ENCODE measurements at regions not wholly inside any gene's neighbourhood (a gene's known extent, or its start where the extent isn't known, plus 50 kb on each side); places are given as distances from the start of the nearest gene placed in this dataset.

GRCh38 chr6:170456886-170457698 is 96.0 kb downstream of the PSMB1 start:
- Histone ChIP-seq H3K9me3 (no peaks in the 10 kb centered on the region), H3K4me1 (peaks cover 0 to 16% (median 7%) of the 10 kb centered on the region in 9 donors), H3K27me3 (no peaks in the 10 kb centered on the region), H3K27ac (no peak overlapping the region), H3K4me3 (no peak overlapping the region), H3K36me3 (no peaks in the 10 kb centered on the region)
- no peak for TF ChIP-seq CTCF (IDR thresholded peaks at IDR 0.05)
- ATAC-seq (peak in 4 of 8 donors; percentile 24 to 38 (median 38)), DNase-seq (no peak)
- WGBS, 2 donors, result 56 to 59% methylated on average over 11 of the region's 11 CpGs
- intact Hi-C loops (cut with DNase I), result no loop called here

Measured in heart right ventricle (tissue), 16 donors.